ENCODE measurements at regions not wholly inside any gene's neighbourhood (a gene's known extent, or its start where the extent isn't known, plus 50 kb on each side); places are given as distances from the start of the nearest gene placed in this dataset.

- Histone ChIP-seq H3K9me3 (ENCODE audit: control insufficient read depth in 2 of 3, insufficient read depth in 1 of 3, low read length in 3 of 3) (no peaks in the 10 kb centered on the region), H3K4me1 (ENCODE audit: control insufficient read depth in 2 of 3, insufficient read depth in 2 of 3, low read depth in 1 of 3, low read length in 3 of 3) (peaks cover 0 to 6% (median 0%) of the 10 kb centered on the region in 3 donors), H3K9ac (ENCODE audit: low read length in 3 of 3) (no peak overlapping the region), H3K4me3 (ENCODE audit: low read length in 3 of 3) (no peak overlapping the region), H3K27ac (ENCODE audit: low read depth in 2 of 2, low read length in 2 of 2) (no peak overlapping the region), H3K36me3 (ENCODE audit: control insufficient read depth in 2 of 3, insufficient read depth in 3 of 3, low read length in 3 of 3) (no peaks in the 10 kb centered on the region), H3K27me3 (ENCODE audit: control insufficient read depth, insufficient read depth, low read length) (no peaks in the 10 kb centered on the region)
- intact Hi-C loops (cut with DNase I): no loop called here
- no peak for FAIRE-seq
- TF ChIP-seq CTCF (IDR thresholded peaks at IDR 0.05; ENCODE audit: borderline replicate concordance, extremely low read depth, insufficient read depth): no peak
- DNase-seq: no peak
Observed at GRCh38 chr15:99508852-99509251, 56.9 kb upstream of the MEF2A start.

- Histone ChIP-seq H3K9me3 (ENCODE audit: control insufficient read depth in 2 of 3, insufficient read depth in 1 of 3, low read length in 3 of 3) (no peaks in the 10 kb centered on the region), H3K9ac (ENCODE audit: low read length in 3 of 3) (no peak overlapping the region), H3K27me3 (ENCODE audit: control insufficient read depth, insufficient read depth, low read length) (no peaks in the 10 kb centered on the region), H3K27ac (ENCODE audit: low read depth in 2 of 2, low read length in 2 of 2) (no peak overlapping the region), H3K4me1 (ENCODE audit: control insufficient read depth in 2 of 3, insufficient read depth in 2 of 3, low read depth in 1 of 3, low read length in 3 of 3) (peaks cover 0 to 6% (median 0%) of the 10 kb centered on the region in 3 donors), H3K36me3 (ENCODE audit: control insufficient read depth in 2 of 3, insufficient read depth in 3 of 3, low read length in 3 of 3) (no peaks in the 10 kb centered on the region), H3K4me3 (ENCODE audit: low read length in 3 of 3) (no peak overlapping the region)
- intact Hi-C loops (cut with DNase I): no loop called here
- FAIRE-seq (no peak), DNase-seq (no peak)
- no peak for TF ChIP-seq CTCF (IDR thresholded peaks at IDR 0.05; ENCODE audit: borderline replicate concordance, extremely low read depth, insufficient read depth)
Observed at GRCh38 chr15:99509686-99510461, 55.9 kb upstream of the MEF2A start.

- no peak overlapping the region for H3K9ac ChIP-seq (ENCODE audit: low read length in 3 of 3)
- H3K9me3 ChIP-seq (ENCODE audit: control insufficient read depth in 2 of 3, insufficient read depth in 1 of 3, low read length in 3 of 3): no peaks in the 10 kb centered on the region
- FAIRE-seq (no peak), DNase-seq (peak in 2 of 5 donors; percentile 16 to 55)
- peaks cover 0 to 6% (median 0%) of the 10 kb centered on the region in 3 donors for H3K4me1 ChIP-seq (ENCODE audit: control insufficient read depth in 2 of 3, insufficient read depth in 2 of 3, low read depth in 1 of 3, low read length in 3 of 3)
- TF ChIP-seq CTCF (IDR thresholded peaks at IDR 0.05; ENCODE audit: borderline replicate concordance, extremely low read depth, insufficient read depth): no peak
- H3K4me3 ChIP-seq (ENCODE audit: low read length in 3 of 3): no peak overlapping the region
- H3K36me3 ChIP-seq (ENCODE audit: control insufficient read depth in 2 of 3, insufficient read depth in 3 of 3, low read length in 3 of 3): no peaks in the 10 kb centered on the region
- H3K27ac ChIP-seq (ENCODE audit: low read depth in 2 of 2, low read length in 2 of 2): no peak overlapping the region
- intact Hi-C loops (cut with DNase I): no loop called here
- H3K27me3 ChIP-seq (ENCODE audit: control insufficient read depth, insufficient read depth, low read length): no peaks in the 10 kb centered on the region
Observed at GRCh38 chr15:99511531-99511865, 54.3 kb upstream of the MEF2A start.
